H1 (cell line): ENCODE measurements at regions not wholly inside any gene's neighbourhood (a gene's known extent, or its start where the extent isn't known, plus 50 kb on each side); places are given as distances from the start of the nearest gene placed in this dataset.

Experiments used
- RFX5 ChIP-seq: IDR thresholded peaks from 2 replicates; pipeline ENCODE4 v1.6.1; 2011; ENCODE audit warnings: low read depth, low read length, improper control_type of control experiment, borderline replicate concordance
- TAF1 ChIP-seq: IDR thresholded peaks from 2 replicates; pipeline ENCODE4 v1.6.1; 2011; ENCODE audit warnings: mild to moderate bottlenecking, low read depth, low read length
- TF ChIP-seq, protein P1 (sequence below): fragments of 300-600 bp; sonication (generic); IDR thresholded peaks from 2 replicates; pipeline ENCODE4 v1.7.1; 2012; ENCODE audit warnings: low read length, moderate library complexity, mild to moderate bottlenecking, inconsistent platforms; ENCODE audit not compliant: insufficient replicate concordance

DNA sequence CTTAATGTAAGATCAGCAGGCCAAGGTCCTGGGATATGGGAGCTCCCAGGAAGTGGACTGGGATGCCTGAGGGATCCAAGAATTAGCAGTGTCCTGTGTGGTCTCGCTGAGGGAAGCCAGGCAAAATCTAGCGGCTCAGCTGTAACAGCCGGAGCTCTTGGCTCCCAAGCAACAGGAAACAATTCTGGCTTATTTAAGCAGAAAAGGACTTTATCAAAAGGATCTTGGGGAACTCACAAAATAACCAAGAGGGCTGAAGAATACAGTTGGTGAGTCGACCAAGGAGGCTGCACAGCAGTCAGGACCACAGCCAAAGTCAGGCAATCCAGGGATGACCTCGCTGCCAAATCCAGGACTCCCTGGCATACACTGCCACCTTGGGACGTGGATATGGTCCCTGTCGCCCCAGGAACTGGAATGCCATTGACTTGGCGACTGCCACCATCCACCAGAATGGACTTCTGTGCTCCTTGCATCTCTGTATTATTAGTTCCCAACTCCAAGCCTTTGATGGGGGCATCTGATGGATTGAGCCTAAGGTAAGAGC is 165.3 kb upstream of the BCOR start (continued):
- TF ChIP-seq, protein P1, sequence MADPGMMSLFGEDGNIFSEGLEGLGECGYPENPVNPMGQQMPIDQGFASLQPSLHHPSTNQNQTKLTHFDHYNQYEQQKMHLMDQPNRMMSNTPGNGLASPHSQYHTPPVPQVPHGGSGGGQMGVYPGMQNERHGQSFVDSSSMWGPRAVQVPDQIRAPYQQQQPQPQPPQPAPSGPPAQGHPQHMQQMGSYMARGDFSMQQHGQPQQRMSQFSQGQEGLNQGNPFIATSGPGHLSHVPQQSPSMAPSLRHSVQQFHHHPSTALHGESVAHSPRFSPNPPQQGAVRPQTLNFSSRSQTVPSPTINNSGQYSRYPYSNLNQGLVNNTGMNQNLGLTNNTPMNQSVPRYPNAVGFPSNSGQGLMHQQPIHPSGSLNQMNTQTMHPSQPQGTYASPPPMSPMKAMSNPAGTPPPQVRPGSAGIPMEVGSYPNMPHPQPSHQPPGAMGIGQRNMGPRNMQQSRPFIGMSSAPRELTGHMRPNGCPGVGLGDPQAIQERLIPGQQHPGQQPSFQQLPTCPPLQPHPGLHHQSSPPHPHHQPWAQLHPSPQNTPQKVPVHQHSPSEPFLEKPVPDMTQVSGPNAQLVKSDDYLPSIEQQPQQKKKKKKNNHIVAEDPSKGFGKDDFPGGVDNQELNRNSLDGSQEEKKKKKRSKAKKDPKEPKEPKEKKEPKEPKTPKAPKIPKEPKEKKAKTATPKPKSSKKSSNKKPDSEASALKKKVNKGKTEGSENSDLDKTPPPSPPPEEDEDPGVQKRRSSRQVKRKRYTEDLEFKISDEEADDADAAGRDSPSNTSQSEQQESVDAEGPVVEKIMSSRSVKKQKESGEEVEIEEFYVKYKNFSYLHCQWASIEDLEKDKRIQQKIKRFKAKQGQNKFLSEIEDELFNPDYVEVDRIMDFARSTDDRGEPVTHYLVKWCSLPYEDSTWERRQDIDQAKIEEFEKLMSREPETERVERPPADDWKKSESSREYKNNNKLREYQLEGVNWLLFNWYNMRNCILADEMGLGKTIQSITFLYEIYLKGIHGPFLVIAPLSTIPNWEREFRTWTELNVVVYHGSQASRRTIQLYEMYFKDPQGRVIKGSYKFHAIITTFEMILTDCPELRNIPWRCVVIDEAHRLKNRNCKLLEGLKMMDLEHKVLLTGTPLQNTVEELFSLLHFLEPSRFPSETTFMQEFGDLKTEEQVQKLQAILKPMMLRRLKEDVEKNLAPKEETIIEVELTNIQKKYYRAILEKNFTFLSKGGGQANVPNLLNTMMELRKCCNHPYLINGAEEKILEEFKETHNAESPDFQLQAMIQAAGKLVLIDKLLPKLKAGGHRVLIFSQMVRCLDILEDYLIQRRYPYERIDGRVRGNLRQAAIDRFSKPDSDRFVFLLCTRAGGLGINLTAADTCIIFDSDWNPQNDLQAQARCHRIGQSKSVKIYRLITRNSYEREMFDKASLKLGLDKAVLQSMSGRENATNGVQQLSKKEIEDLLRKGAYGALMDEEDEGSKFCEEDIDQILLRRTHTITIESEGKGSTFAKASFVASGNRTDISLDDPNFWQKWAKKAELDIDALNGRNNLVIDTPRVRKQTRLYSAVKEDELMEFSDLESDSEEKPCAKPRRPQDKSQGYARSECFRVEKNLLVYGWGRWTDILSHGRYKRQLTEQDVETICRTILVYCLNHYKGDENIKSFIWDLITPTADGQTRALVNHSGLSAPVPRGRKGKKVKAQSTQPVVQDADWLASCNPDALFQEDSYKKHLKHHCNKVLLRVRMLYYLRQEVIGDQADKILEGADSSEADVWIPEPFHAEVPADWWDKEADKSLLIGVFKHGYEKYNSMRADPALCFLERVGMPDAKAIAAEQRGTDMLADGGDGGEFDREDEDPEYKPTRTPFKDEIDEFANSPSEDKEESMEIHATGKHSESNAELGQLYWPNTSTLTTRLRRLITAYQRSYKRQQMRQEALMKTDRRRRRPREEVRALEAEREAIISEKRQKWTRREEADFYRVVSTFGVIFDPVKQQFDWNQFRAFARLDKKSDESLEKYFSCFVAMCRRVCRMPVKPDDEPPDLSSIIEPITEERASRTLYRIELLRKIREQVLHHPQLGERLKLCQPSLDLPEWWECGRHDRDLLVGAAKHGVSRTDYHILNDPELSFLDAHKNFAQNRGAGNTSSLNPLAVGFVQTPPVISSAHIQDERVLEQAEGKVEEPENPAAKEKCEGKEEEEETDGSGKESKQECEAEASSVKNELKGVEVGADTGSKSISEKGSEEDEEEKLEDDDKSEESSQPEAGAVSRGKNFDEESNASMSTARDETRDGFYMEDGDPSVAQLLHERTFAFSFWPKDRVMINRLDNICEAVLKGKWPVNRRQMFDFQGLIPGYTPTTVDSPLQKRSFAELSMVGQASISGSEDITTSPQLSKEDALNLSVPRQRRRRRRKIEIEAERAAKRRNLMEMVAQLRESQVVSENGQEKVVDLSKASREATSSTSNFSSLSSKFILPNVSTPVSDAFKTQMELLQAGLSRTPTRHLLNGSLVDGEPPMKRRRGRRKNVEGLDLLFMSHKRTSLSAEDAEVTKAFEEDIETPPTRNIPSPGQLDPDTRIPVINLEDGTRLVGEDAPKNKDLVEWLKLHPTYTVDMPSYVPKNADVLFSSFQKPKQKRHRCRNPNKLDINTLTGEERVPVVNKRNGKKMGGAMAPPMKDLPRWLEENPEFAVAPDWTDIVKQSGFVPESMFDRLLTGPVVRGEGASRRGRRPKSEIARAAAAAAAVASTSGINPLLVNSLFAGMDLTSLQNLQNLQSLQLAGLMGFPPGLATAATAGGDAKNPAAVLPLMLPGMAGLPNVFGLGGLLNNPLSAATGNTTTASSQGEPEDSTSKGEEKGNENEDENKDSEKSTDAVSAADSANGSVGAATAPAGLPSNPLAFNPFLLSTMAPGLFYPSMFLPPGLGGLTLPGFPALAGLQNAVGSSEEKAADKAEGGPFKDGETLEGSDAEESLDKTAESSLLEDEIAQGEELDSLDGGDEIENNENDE, result no peak
- TF ChIP-seq TAF1 (no peak), RFX5 (no peak)
